GM21576 (cell line): ENCODE measurements at regions not wholly inside any gene's neighbourhood (a gene's known extent, or its start where the extent isn't known, plus 50 kb on each side); places are given as distances from the start of the nearest gene placed in this dataset.
"Not testable (repeated sequence)": the region's sequence is repeated elsewhere in the genome, so short reads cannot be mapped to it uniquely, and the experiment has no call there.

Experiments
- ATAC-seq: cut with Tn5 transposase; IDR thresholded peaks from one replicate; pipeline ENCODE4 v1.9.1; 2021; ENCODE audit warnings: mild to moderate bottlenecking, moderate library complexity; ENCODE audit not compliant: unreplicated experiment

DNA sequence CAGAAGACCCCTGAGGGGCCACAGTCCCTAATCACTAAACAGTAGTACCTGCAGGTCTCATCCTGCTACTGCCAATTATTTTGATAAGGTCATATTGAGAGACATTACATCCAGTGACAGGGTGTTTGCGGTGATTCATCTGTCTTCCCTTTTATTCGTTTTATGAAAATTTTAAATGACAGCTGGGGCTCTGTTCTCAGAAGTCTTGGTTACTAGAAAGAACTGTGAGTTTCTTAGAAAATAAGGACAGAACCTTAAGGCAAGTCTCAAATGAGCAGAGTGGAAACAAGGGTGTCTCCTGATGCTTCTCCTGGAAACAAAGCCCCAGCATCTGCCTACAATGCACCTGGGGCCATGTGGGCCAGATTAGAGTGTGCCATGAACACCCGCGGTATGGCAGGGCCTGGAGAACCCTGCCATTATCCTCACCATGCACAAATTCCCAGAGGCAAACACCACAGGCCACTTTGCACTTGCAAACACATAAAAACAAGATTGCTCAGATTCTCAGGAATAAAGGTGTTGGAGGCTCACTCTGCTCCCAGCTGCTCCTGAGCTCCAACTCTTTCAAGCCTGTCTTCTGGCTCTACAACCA lies 66.3 kb upstream of the IQSEC1 start:
- ATAC-seq: no peak

DNA sequence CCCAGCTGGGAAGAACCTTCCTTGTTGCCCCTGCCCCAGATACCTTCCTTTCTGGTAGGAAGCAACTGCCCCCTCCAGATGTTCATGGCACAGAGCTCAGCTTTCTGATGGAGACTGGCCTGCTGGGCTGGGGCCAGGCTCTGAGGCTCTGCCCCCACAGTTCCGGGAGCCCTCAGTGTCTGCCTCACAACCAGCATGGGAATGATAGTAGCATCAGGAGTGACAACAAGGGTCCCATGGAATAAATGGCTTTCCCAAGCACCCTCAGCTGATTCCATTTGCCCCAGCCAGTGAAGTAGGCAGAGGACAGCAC lies 65.6 kb upstream of the IQSEC1 start:
- ATAC-seq: no peak

DNA sequence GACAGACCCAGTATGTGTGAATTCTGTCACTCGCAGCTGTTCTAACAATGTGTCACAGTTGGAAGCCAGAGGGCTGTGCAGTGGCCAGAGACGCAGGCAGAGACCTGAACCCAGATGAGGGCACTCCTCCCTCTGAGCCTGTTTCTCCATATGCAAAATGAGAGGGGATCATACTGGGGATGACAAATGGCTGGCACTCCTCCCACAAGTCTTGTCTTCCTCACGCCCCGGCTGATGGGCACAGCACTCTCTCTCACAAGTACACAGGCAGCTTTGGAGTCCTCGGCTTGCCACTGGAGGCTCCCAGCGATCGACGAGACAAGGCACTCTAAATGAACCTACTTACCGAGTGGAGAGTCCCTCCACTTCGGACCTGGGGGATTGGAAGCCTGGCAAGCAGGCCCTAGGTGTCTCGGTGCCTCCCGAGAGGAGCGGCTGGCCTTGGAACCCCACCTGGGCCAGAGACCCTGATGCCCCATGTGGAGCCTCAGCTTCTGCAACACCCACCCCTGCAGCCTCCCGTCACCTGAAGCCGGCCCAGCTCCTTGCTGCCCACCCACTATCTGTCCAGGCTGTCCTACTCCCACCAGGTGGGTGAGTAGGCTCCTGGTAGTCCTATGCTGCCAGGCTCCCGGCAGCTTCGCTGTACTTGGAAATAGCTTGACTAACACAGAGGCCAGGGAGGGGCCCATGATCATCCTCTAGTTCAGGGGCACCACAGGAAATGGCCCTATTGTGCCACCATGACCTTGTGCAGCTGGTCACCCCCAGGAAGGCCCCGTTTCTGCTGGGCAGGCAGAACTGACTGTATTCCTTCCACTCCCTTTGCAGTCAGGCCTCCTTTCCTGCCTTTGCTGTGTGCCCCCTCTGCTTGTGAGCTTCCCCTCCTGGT lies 65.0 kb upstream of the IQSEC1 start:
- ATAC-seq: no peak

DNA sequence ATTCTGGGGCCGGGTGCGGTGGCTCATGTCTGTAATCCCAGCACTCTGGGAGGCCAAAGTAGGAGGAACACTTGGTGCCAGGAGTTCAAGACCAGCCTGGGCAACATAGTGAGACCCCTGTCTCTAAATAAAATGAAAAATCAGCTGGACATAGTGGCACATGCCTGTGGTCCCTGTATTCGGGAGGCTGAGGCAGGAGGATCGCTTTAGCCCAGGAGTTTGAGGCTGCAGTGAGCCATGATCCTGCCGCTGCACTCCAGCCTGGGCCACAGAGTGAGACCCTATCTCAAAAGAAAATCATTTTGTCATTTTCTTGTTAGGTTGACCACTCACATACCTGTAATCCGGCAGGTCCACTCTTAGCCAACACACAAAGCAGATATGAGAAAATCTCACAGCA lies 63.6 kb upstream of the IQSEC1 start:
- not testable (repeated sequence) for ATAC-seq

DNA sequence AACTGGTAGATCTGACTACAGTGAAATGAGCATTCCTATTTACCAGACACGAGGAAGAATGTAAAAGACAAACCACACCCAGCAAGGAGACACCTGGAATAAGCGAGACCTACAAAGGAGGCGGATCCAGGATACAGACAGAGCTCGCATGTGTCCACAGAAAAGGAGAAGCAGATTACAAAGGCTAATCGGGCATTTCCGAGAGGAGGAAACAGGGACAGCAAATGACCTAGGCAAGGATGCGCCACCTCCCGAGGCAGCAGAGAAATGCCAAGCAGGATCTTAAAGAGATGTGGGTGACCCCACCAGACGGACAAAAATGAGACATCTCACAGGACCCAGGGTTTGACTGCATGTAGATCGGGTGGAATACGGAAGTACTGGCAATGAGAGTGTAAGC lies 63.2 kb upstream of the IQSEC1 start:
- ATAC-seq: no peak

DNA sequence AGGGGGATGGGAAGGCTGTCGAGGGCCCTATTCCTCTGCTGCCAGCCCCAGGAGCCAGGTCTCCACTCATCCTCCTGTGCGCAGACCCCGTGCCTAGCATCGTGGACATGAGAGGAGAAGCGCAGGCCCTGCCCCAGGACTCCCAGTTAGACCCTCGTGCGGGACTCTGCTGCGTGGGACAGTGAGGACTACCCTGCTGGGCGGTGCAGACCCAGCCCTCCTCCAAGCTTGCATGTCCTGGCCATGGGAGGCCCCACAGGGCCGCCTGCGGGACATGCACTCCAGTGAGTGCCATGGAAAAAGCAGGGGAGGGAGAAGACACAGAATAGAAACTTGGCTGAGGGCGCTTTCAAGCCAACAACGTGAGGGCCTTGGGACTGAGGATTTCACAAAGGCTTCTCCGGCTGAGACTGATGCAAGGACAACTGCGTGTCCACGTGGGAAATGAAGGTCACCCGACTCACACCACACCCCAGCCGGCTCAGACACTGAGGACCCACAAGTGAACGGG lies 62.6 kb upstream of the IQSEC1 start:
- no peak for ATAC-seq

DNA sequence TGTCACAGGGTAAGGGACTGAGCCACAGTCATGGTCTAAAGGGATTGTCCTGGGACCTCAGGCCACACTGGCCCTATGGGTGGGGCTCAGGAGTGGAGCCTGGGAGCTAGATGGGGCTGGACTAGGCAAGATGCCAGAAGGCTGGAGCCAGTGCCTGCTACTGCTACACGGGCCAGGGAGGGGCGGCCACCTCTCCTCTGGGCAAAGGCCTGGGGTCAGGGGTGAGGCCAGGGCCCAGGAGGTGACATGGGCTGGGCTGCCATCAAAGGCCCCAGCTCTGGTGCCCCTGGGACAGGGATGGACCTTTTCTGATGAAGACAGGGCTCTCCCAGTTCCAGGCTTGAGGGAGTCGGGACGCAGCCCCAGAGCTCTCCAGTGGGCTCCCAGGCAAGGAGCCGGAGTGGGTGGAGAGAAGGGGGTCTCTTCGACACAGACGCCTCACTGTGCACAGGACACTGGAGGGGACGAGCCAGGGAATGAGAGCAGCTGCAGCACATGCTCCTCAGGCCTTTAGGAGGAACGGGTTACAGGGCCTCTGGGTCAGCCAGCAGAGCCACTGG lies 62.1 kb upstream of the IQSEC1 start:
- no peak for ATAC-seq

DNA sequence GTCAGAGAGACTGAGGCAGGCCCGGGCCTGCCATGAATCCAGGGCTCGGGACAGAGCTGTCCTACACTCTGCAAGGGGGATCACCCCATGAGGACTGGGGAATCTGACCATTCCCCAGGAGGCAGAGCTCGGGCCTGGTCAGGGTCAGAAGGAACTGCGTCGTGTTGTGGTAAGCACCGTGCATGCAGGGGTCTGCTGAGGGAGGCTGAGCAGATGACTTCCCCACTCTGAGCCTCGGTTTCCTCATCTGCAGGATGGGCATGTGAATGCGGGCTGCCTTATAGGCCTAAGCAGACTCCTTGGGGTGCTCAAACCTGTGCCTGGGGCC lies 61.6 kb upstream of the IQSEC1 start:
- ATAC-seq: no peak

DNA sequence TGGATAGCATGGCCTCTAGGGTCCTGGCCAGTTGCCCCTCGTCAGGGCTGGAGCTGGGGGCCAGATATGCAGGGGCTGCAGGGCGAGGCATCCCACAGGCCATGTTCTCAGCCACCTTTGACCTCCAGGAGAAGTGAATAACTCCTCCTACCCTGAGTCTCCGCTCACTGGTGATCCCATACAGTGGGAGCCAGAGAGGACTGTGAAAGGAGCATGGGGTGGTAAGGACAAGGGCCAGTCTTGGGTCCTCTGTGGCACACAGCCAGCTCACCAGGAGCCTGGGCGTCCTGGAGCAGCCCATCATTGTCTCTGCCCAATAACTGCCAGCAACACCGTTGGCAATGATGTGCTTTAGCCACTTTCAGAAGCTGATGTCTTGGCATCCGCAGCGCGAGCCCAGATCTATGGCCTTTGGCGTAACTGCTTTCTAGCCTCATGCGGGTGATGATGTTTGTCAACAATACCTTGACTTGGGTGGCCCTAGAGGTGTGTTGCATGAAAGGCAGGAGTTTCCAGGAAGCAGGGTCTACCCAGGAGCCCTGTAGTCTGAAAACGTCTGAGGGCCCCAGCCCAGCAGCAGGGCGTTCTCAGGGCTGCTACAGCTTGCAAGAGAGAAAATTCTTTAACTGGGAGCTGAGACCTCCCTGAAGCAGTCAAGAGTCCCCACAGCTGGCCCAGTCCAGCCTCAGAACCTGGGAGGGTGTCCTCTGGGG lies 61.1 kb upstream of the IQSEC1 start:
- no peak for ATAC-seq

DNA sequence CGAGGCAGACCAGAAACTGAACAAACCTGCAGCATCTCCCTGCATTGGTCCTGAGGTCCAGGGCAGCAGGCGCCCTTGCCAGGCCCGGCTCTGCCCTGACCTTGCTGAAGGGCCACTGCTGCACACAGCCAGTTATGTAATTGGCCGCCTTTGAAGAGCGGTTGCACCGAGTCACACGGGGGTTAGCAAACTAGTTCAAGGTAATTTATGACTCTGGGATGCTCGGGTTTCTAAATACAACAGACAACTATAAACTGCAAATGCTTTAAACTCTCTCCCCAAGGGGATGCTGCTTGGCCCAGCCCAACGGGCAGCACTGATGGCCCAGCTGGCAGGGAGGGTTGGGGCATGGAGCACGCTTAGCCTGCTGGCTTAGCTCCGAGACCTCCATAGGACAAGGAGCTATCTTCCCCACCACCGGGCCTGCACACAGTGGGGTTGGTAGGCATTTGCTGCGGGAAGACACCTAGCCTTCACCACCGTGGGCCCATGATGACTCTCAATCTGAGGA lies 60.3 kb upstream of the IQSEC1 start:
- no peak for ATAC-seq

DNA sequence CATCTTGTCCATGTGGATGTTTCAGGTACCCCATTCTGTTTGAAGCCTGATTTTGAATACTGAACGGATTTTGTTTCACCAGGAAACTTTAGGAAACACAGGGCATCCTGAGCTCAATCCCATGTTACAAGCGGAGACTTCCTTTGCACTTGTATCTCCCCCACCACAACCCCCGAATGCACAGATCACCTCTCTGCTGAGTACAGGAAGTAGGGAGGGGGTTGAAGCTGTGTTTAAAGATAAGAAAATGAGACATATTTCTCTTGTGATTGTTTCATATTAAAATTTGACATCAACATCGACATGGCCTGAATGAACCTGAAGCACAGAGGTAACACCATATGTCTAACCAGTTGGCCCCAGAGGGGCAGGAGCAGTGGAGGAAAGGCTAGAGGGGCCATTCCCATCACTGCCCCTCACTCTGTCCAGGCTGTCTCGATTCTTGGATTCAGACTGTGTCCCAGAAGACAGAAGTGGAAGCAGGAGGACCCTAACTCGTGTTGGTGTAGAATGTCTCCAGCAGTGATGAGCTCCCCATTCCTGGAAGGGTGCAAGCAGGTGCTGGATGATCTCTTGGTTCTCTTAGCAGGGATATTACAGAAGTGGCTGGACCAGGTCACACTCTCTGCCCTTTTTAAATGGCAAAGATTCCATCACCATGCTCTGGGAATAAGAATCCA lies 59.6 kb upstream of the IQSEC1 start:
- no peak for ATAC-seq

DNA sequence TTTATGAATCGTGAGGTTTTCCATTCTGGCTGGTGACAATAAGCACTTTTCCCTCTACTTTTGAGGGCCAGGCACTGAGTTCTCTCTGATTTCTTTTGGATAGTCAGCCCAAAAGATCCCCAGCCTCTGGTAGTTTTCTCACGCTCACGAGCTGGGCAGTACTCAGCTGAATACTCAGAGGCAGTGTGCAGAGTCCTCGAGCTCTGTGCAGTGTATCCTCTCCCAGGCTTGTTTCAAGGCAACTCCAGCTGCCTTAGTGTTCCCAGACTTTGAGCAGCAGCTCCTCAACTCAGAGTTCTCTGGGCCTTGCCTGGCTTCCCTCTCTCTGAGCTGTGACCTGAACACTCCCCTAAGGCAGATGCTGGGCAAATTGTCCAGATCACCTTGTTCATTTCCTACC lies 59.1 kb upstream of the IQSEC1 start:
- no peak for ATAC-seq

DNA sequence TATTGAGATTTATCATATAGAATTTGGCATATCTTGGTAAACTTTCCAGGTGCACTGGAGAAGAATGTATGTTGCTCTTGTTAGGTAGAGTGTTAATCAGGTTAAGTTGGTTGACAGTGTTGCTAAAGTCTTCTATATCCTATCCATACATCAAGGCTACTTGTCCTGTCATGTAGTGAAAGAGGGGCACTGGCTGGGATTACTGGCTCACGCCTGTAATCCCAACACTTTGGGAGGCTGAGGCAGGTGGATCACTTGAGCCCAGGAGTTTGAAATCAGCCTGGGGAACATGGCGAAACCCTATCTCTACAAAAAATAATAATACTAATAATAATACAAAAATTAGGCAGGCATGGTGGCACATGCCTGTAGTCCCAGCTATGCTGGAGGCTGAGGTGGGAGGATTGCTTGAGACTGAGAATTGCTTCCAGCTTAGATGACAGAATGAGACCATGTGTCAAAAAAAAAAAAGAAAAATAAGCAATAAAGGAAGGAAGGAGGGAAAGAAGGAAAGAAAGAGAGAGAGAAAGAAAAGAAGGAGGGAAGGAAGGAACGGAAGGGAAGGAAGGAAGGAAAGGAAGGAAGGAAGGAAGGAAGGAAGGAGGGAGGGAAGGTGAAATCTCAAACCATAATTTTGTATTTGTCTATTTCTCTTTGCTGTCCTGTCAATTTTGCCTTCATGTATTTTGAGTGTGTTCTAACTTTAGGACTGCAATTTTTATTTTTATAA lies 57.4 kb upstream of the IQSEC1 start:
- ATAC-seq: no peak

DNA sequence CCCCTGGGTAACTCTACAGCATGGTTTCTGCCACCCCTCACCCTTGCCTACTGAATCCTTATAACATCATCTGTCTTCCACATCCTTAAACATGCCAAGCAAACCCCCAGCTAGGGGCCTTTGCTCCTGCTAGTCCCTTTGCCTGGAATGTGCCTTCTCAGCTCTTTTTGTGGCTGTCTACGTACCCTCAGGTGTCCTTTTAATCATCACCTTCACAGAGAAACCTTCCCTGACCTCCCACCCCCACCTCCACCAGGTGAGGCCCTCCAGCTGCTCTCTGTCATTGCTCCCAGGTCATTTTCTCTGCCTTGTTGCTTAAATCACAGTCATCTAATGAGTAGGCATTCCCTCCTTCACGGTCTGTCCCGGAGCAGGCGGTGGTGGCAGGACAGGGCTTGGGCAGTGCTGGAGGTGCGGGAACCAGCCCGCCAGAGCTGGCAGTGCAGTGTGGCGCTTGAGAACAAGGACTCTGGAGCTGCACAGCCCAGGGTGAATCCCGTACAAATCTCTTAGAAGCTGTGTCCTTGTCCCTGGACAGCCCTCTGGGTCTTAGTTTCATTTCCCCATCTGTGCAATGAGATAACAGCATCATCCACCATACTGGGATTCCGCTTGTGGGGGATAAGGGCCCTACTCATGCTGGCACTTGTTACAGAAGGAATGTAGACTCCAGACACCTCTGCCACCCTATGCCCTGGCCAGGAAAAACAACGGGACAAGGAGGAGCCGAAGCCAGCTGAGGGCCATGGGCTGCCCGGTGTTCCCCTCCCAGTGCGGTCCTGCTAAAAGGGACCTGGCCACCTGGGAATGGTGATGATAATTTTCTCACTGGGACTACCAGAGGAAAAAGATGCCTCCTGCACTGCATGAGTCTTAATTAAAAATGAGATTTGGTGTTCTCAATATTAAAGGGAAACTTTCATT lies 52.1 kb upstream of the IQSEC1 start:
- no peak for ATAC-seq

DNA sequence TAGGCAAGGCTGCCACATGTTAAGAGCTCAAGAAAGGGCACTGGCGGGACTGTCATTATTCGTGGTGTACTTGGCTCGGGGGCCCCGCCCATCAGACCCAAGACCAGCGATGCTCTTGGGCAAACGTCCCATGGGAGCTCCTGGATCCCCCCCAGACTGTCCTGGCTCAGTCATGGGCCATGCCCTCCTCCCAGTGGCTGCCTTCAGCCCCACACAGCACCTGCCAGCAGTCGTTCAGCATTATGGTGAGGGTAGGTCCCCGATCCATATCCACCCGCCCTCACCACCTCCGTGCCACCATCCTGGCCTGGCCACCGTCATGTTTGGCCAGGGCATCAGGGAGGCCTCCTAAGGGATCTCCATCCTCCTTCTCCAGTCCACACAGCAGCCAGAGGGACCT lies 51.4 kb upstream of the IQSEC1 start:
- no peak for ATAC-seq

DNA sequence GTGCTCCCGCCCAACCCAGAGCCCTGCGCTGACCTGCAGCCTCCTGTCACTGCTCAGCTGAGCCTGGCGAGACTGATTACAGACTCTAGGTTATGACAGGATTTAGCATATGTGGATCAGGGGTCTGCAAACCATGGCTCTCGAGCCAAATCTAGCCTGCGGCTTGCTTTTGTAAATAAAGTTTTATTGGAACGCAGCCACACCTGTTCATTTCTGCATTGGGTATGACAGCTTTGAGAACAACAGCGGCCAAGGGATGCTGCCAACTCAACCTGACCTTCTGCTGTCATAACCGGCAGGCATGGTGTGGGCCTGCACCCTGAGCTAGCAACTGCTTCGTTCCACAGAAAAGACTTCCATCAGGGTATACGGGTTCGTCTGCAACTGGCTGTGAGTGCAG lies 50.5 kb upstream of the IQSEC1 start:
- no peak for ATAC-seq

DNA sequence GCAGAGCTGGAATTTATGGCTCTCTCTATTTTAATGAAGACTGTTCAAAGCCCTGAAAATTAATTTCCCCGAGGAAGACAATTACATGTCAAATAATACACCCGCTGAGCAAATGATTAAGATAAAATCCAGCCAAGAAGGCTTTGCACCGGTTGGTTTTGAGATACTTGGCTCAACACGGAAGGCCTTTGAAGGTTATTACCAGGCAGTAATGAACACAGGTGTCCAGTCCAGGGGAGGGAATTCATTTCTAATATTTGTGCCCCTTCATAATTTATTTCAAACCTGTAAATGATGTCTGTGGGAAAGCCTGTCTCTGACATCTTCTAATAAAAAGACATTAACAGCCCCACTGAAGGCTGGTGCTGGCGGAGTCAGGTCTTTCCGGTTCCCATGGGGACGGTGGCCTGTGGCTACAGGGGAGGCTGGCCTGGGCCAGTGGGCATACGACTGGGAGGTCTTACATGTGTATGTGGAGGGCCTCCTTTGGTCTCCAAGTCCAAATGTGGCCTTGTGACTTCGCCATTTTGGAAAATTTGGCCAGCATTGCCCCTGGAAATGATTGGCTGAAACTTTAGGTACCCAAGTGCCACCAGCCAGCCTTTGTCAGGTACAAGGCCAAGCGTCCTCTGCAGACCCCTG lies 49.9 kb upstream of the IQSEC1 start:
- no peak for ATAC-seq
